RWPE2 (cell line): ENCODE measurements at regions not wholly inside any gene's neighbourhood (a gene's known extent, or its start where the extent isn't known, plus 50 kb on each side); places are given as distances from the start of the nearest gene placed in this dataset.

ENCODE experiments used
- ATAC-seq: fragments of 200-7000 bp; cut with Tn5 transposase; 3 replicates; pipeline ENCODE4 v1.9.1; 2021; ENCODE audit warnings: low read depth
- DNase-seq: peaks from one replicate; pipeline ENCODE4 v3.0.0-alpha.2; 2020; ENCODE audit warnings: low spot score
- H3K27ac ChIP-seq: fragments of 450-650 bp; 2 replicates; pipeline ENCODE4 v1.5.1; 2017; ENCODE audit warnings: mild to moderate bottlenecking; ENCODE audit not compliant: poor library complexity, severe bottlenecking
- H3K27me3 ChIP-seq: fragments of 250-450 bp; sonication (Bioruptor Pico); 2 replicates; pipeline ENCODE4 v1.5.1; 2021; ENCODE audit warnings: mild to moderate bottlenecking, moderate library complexity; ENCODE audit not compliant: insufficient read depth, poor library complexity, severe bottlenecking
- H3K36me3 ChIP-seq: fragments of 250-450 bp; sonication (Bioruptor Pico); 2 replicates; pipeline ENCODE4 v1.5.1; 2020; ENCODE audit warnings: low read depth, mild to moderate bottlenecking, moderate library complexity
- H3K4me1 ChIP-seq: fragments of 250-450 bp; sonication (Bioruptor Pico); 2 replicates; pipeline ENCODE4 v1.5.1; 2021; ENCODE audit warnings: mild to moderate bottlenecking, moderate library complexity; ENCODE audit not compliant: insufficient read depth, poor library complexity, severe bottlenecking
- H3K4me3 ChIP-seq: fragments of 250-450 bp; sonication (Bioruptor Pico); 2 replicates; pipeline ENCODE4 v1.5.1; 2021; ENCODE audit warnings: mild to moderate bottlenecking, moderate library complexity; ENCODE audit not compliant: severe bottlenecking
- H3K9me3 ChIP-seq: fragments of 250-450 bp; sonication (Bioruptor Pico); 2 replicates; pipeline ENCODE4 v1.5.1; 2021; ENCODE audit warnings: mild to moderate bottlenecking, moderate library complexity; ENCODE audit not compliant: severe bottlenecking
- CTCF ChIP-seq: fragments of 450-650 bp; IDR thresholded peaks from one replicate; pipeline ENCODE4 v1.5.1; 2017; ENCODE audit warnings: mild to moderate bottlenecking, moderate library complexity; ENCODE audit not compliant: poor library complexity, severe bottlenecking

- DNase-seq (no peak), ATAC-seq (no peak)
- Histone ChIP-seq H3K27ac (no peak overlapping the region), H3K36me3 (no peaks in the 10 kb centered on the region), H3K27me3 (no peaks in the 10 kb centered on the region), H3K4me1 (no peaks in the 10 kb centered on the region), H3K9me3 (no peaks in the 10 kb centered on the region), H3K4me3 (no peak overlapping the region)
- no peak for TF ChIP-seq CTCF
Measured at GRCh38 chr13:44117351-44117750, 237.6 kb downstream of the LACC1 start.

GRCh38 chr13:44117816-44118215 is 238.1 kb downstream of the LACC1 start:
- no peaks in the 10 kb centered on the region for H3K9me3 ChIP-seq
- no peak overlapping the region for H3K4me3 ChIP-seq
- H3K4me1 ChIP-seq = no peaks in the 10 kb centered on the region
- H3K36me3 ChIP-seq = no peaks in the 10 kb centered on the region
- ATAC-seq = no peak
- no peak for TF ChIP-seq CTCF
- DNase-seq = no peak
- no peaks in the 10 kb centered on the region for H3K27me3 ChIP-seq
- H3K27ac ChIP-seq = no peak overlapping the region

GRCh38 chr13:44118881-44119280 is 239.2 kb downstream of the LACC1 start:
- no peaks in the 10 kb centered on the region for H3K4me1 ChIP-seq
- H3K27ac ChIP-seq = no peak overlapping the region
- no peaks in the 10 kb centered on the region for H3K27me3 ChIP-seq
- no peaks in the 10 kb centered on the region for H3K36me3 ChIP-seq
- TF ChIP-seq CTCF = no peak
- DNase-seq (no peak), ATAC-seq (no peak)
- H3K9me3 ChIP-seq = peaks cover 5% of the 10 kb centered on the region
- no peak overlapping the region for H3K4me3 ChIP-seq

GRCh38 chr13:44120043-44120442 is 240.3 kb downstream of the LACC1 start:
- DNase-seq = no peak
- no peak for ATAC-seq
- TF ChIP-seq CTCF = no peak
- H3K27me3 ChIP-seq = no peaks in the 10 kb centered on the region
- H3K4me1 ChIP-seq = no peaks in the 10 kb centered on the region
- H3K27ac ChIP-seq = no peak overlapping the region
- no peak overlapping the region for H3K4me3 ChIP-seq
- H3K9me3 ChIP-seq = peaks cover 5% of the 10 kb centered on the region
- H3K36me3 ChIP-seq = no peaks in the 10 kb centered on the region

GRCh38 chr13:44120849-44121755 is 241.4 kb downstream of the LACC1 start:
- Histone ChIP-seq H3K9me3 (peaks cover 5% of the 10 kb centered on the region), H3K27me3 (no peaks in the 10 kb centered on the region), H3K36me3 (no peaks in the 10 kb centered on the region), H3K27ac (no peak overlapping the region), H3K4me1 (no peaks in the 10 kb centered on the region), H3K4me3 (no peak overlapping the region)
- DNase-seq (no peak), ATAC-seq (no peak)
- no peak for TF ChIP-seq CTCF
